ENCODE measurements at regions not wholly inside any gene's neighbourhood (a gene's known extent, or its start where the extent isn't known, plus 50 kb on each side); places are given as distances from the start of the nearest gene placed in this dataset.

DNA sequence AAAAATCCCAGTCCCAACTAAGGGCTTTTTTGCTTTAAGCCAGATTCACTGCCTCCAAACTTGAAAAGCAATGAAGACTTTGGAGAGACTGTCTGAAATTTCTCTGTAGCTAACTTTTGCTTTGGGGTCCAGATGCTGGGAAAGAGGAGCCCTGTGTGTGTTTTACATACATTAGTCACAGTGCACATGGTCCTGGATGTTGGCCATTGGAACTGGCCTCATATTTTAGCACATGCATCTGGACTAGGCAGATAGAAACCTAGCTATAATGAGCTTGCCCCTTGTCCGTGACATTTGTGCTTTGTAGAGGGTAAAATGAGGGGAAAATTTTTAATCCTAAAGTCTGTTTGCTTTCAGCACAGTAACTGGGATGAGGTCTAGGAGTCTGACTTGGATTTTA lies 421.7 kb downstream of the CDK5RAP2 start:
- Histone ChIP-seq H3K79me2 (ENCODE audit: low read length) (no peaks in the 10 kb centered on the region), H3K4me2 (ENCODE audit: low read length) (no peak overlapping the region), H3K36me3 (replicated peaks; ENCODE audit: low read depth, low read length) (no peaks in the 10 kb centered on the region), H3K4me3 (ENCODE audit: low read length) (no peak overlapping the region), H3K9ac (ENCODE audit: low read length) (no peak overlapping the region), H4K20me1 (ENCODE audit: insufficient read depth, low read length) (no peaks in the 10 kb centered on the region), H3K27me3 (ENCODE audit: low read depth, low read length) (peaks cover 3% of the 10 kb centered on the region; the same call in 1 of the 2 replicates), H3K4me1 (ENCODE audit: low read length) (no peaks in the 10 kb centered on the region), H3K9me3 (ENCODE audit: insufficient read depth, low read length) (no peaks in the 10 kb centered on the region), H2AFZ (ENCODE audit: low read depth, low read length) (no peak overlapping the region), H3K27ac (ENCODE audit: low read length) (no peak overlapping the region)
- TF ChIP-seq, protein P1, sequence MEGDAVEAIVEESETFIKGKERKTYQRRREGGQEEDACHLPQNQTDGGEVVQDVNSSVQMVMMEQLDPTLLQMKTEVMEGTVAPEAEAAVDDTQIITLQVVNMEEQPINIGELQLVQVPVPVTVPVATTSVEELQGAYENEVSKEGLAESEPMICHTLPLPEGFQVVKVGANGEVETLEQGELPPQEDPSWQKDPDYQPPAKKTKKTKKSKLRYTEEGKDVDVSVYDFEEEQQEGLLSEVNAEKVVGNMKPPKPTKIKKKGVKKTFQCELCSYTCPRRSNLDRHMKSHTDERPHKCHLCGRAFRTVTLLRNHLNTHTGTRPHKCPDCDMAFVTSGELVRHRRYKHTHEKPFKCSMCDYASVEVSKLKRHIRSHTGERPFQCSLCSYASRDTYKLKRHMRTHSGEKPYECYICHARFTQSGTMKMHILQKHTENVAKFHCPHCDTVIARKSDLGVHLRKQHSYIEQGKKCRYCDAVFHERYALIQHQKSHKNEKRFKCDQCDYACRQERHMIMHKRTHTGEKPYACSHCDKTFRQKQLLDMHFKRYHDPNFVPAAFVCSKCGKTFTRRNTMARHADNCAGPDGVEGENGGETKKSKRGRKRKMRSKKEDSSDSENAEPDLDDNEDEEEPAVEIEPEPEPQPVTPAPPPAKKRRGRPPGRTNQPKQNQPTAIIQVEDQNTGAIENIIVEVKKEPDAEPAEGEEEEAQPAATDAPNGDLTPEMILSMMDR (IDR thresholded peaks at IDR 0.05; ENCODE audit: low read depth, low read length): no peak
- no peak for TF ChIP-seq EZH2phosphoT487 (IDR thresholded peaks at IDR 0.05; ENCODE audit: low read depth)

DNA sequence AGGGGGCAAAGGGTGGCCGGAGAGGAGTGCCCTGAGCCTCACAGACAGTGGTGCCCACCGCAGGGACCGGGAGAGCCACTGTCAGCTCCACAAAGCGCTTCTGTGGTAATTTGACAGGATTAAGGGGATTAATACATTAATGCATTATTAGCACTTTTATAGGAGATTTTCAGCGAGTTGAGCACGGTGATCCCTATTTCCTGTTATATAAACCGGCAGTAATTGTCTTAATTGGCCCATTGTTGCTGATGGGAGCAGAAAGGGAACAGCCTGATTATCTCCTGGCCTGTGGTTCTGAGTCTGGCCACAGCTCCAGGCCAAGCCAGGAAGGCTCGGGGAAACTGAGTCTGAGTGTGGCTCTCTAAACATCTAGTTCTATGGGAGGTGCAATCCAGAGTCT lies 423.6 kb downstream of the CDK5RAP2 start:
- no peak overlapping the region for H3K9ac ChIP-seq (ENCODE audit: low read length)
- no peak for TF ChIP-seq EZH2phosphoT487 (IDR thresholded peaks at IDR 0.05; ENCODE audit: low read depth)
- TF ChIP-seq, protein P1 (IDR thresholded peaks at IDR 0.05; ENCODE audit: low read depth, low read length): no peak

DNA sequence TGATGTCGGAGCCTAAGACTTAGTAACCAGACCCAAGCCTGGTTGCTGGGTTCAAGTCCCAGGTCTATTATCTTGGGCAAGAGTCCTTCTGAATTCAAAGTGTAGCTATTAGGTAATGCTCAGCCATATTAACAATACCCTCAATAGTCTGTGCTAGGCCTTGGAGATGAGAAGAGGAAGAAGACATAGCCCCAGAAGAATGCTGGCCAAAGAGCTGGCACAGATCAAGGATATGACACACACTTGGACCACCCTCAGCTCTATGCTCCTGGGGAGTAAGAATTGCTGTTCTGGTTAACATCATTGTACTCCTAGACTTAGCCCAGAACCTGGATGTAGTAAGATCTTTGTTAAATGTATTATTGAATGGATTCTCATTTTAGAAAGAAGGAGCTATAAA lies 426.7 kb downstream of the CDK5RAP2 start:
- H3K4me1 ChIP-seq (ENCODE audit: low read length): no peaks in the 10 kb centered on the region
- H3K27ac ChIP-seq (ENCODE audit: low read length): no peak overlapping the region
- no peaks in the 10 kb centered on the region for H3K36me3 ChIP-seq (replicated peaks; ENCODE audit: low read depth, low read length)
- H3K9ac ChIP-seq (ENCODE audit: low read length): no peak overlapping the region
- no peaks in the 10 kb centered on the region for H3K79me2 ChIP-seq (ENCODE audit: low read length)
- H3K27me3 ChIP-seq (ENCODE audit: low read depth, low read length): no peaks in the 10 kb centered on the region; the same call in 1 of the 2 replicates
- no peak for TF ChIP-seq EZH2phosphoT487 (IDR thresholded peaks at IDR 0.05; ENCODE audit: low read depth)
- TF ChIP-seq, protein P1 (IDR thresholded peaks at IDR 0.05; ENCODE audit: low read depth, low read length): no peak
- no peaks in the 10 kb centered on the region for H4K20me1 ChIP-seq (ENCODE audit: insufficient read depth, low read length)
- no peak overlapping the region for H3K4me2 ChIP-seq (ENCODE audit: low read length)
- H3K4me3 ChIP-seq (ENCODE audit: low read length): no peak overlapping the region
- no peaks in the 10 kb centered on the region for H3K9me3 ChIP-seq (ENCODE audit: insufficient read depth, low read length)
- H2AFZ ChIP-seq (ENCODE audit: low read depth, low read length): no peak overlapping the region

More for the DNA sequence above, 423.6 kb downstream of the CDK5RAP2 start:
- H2AFZ ChIP-seq (ENCODE audit: low read depth, low read length): no peak overlapping the region
- no peaks in the 10 kb centered on the region for H4K20me1 ChIP-seq (ENCODE audit: insufficient read depth, low read length)
- H3K4me2 ChIP-seq (ENCODE audit: low read length): no peak overlapping the region
- H3K27me3 ChIP-seq (ENCODE audit: low read depth, low read length): no peaks in the 10 kb centered on the region
- H3K9me3 ChIP-seq (ENCODE audit: insufficient read depth, low read length): no peaks in the 10 kb centered on the region
- H3K36me3 ChIP-seq (replicated peaks; ENCODE audit: low read depth, low read length): no peaks in the 10 kb centered on the region
- no peak overlapping the region for H3K27ac ChIP-seq (ENCODE audit: low read length)
- no peaks in the 10 kb centered on the region for H3K4me1 ChIP-seq (ENCODE audit: low read length)
- H3K4me3 ChIP-seq (ENCODE audit: low read length): no peak overlapping the region
- H3K79me2 ChIP-seq (ENCODE audit: low read length): no peaks in the 10 kb centered on the region

DNA sequence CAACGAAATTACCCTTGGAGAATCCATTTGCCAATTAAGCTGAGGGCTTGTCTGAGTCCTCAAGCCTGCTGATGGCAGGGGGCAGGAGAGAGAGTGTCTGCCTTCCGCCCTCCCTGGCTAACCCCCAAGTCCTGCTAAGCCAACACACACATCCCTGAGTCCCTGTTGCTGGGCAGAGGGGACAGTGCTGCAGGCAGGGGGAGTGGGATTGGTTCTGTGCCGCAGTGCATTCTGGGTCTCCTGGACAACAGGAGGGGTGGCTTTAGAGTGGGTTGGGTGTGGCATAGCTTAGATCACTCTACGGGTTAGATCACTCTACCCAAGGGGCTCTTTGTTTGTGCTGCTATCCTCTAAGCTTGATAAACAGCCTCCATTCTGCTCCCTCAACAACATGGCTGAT lies 427.7 kb downstream of the CDK5RAP2 start:
- no peak overlapping the region for H3K27ac ChIP-seq (ENCODE audit: low read length)
- H3K4me1 ChIP-seq (ENCODE audit: low read length): no peaks in the 10 kb centered on the region
- no peaks in the 10 kb centered on the region for H3K79me2 ChIP-seq (ENCODE audit: low read length)
- TF ChIP-seq EZH2phosphoT487 (IDR thresholded peaks at IDR 0.05; ENCODE audit: low read depth): no peak
- TF ChIP-seq, protein P1 (IDR thresholded peaks at IDR 0.05; ENCODE audit: low read depth, low read length): no peak
- H3K4me2 ChIP-seq (ENCODE audit: low read length): no peak overlapping the region
- H4K20me1 ChIP-seq (ENCODE audit: insufficient read depth, low read length): no peaks in the 10 kb centered on the region
- no peaks in the 10 kb centered on the region for H3K9me3 ChIP-seq (ENCODE audit: insufficient read depth, low read length)
- no peak overlapping the region for H2AFZ ChIP-seq (ENCODE audit: low read depth, low read length)
- H3K4me3 ChIP-seq (ENCODE audit: low read length): no peak overlapping the region
- H3K36me3 ChIP-seq (replicated peaks; ENCODE audit: low read depth, low read length): no peaks in the 10 kb centered on the region
- H3K9ac ChIP-seq (ENCODE audit: low read length): no peak overlapping the region
- no peaks in the 10 kb centered on the region; the same call in 1 of the 2 replicates for H3K27me3 ChIP-seq (ENCODE audit: low read depth, low read length)

Measured in OCI-LY3 (cell line).